ENCODE measurements at regions not wholly inside any gene's neighbourhood (a gene's known extent, or its start where the extent isn't known, plus 50 kb on each side); places are given as distances from the start of the nearest gene placed in this dataset.

GRCh38 chr13:83958531-83958930, 76.3 kb upstream of the SLITRK1 start:
- BruUV-seq (replicated peaks), result no TSS peak
- no peaks in the 10 kb centered on the region for H3F3A ChIP-seq (ENCODE audit: insufficient read depth, low read depth)
- no peaks in the 10 kb centered on the region for H4K20me1 ChIP-seq (ENCODE audit: insufficient read depth)
- no peak overlapping the region for H3K4me3 ChIP-seq
- no peak overlapping the region for H2AFZ ChIP-seq
- TF ChIP-seq EZH2 (IDR thresholded peaks at IDR 0.05; ENCODE audit: low read depth) (no peak), CTCF (conservative IDR thresholded peaks at IDR 0.05) (no peak)
- H3K9me3 ChIP-seq (ENCODE audit: insufficient read depth, low read depth), result no peaks in the 10 kb centered on the region
- H3K79me2 ChIP-seq (ENCODE audit: low read depth), result no peaks in the 10 kb centered on the region
- ChIA-PET CTCF (no interaction called here), POLR2A (ENCODE audit: unreplicated experiment) (no interaction called here)
- H3K27me3 ChIP-seq (ENCODE audit: insufficient read depth, low read depth), result no peaks in the 10 kb centered on the region
- H3K36me3 ChIP-seq (ENCODE audit: low read depth), result no peaks in the 10 kb centered on the region
- no peak overlapping the region for H3K27ac ChIP-seq
- H3K4me1 ChIP-seq (replicated peaks; ENCODE audit: insufficient read depth), result no peaks in the 10 kb centered on the region
- no peak overlapping the region for H3K4me2 ChIP-seq
- no peaks in the 10 kb centered on the region for H3K9me2 ChIP-seq (ENCODE audit: insufficient read depth)
- DNase-seq, result no peak
- intact Hi-C loops (cut with micrococcal nuclease; ENCODE audit: unreplicated experiment), result no loop called here

- no peak for DNase-seq
- ChIA-PET POLR2A (ENCODE audit: unreplicated experiment) (no interaction called here), CTCF (no interaction called here)
Observed at GRCh38 chr13:83955011-83955410, 72.7 kb upstream of the SLITRK1 start.

GRCh38 chr13:83953916-83954315, 71.6 kb upstream of the SLITRK1 start:
- H3K9me2 ChIP-seq (ENCODE audit: insufficient read depth), result no peaks in the 10 kb centered on the region
- intact Hi-C loops (cut with micrococcal nuclease; ENCODE audit: unreplicated experiment), result no loop called here
- ChIA-PET POLR2A (ENCODE audit: unreplicated experiment) (no interaction called here), CTCF (no interaction called here)
- H3K79me2 ChIP-seq (ENCODE audit: low read depth), result no peaks in the 10 kb centered on the region
- no peaks in the 10 kb centered on the region for H3K36me3 ChIP-seq (ENCODE audit: low read depth)
- DNase-seq, result no peak
- H3K4me1 ChIP-seq (replicated peaks; ENCODE audit: insufficient read depth), result no peaks in the 10 kb centered on the region
- TF ChIP-seq CTCF (conservative IDR thresholded peaks at IDR 0.05) (no peak), EZH2 (IDR thresholded peaks at IDR 0.05; ENCODE audit: low read depth) (no peak)
- H3K4me3 ChIP-seq, result no peak overlapping the region
- H3F3A ChIP-seq (ENCODE audit: insufficient read depth, low read depth), result no peaks in the 10 kb centered on the region
- no peaks in the 10 kb centered on the region; the same call in 1 of the 2 replicates for H4K20me1 ChIP-seq (ENCODE audit: insufficient read depth)
- H2AFZ ChIP-seq, result no peak overlapping the region
- no peak overlapping the region for H3K27ac ChIP-seq
- H3K4me2 ChIP-seq, result no peak overlapping the region
- H3K9me3 ChIP-seq (ENCODE audit: insufficient read depth, low read depth), result no peaks in the 10 kb centered on the region
- no peaks in the 10 kb centered on the region for H3K27me3 ChIP-seq (ENCODE audit: insufficient read depth, low read depth)
- no TSS peak for BruUV-seq (replicated peaks)

More at GRCh38 chr13:83955011-83955410, 72.7 kb upstream of the SLITRK1 start:
- intact Hi-C loops (cut with micrococcal nuclease; ENCODE audit: unreplicated experiment), result no loop called here
- no peaks in the 10 kb centered on the region; the same call in 1 of the 2 replicates for H4K20me1 ChIP-seq (ENCODE audit: insufficient read depth)
- H3K27me3 ChIP-seq (ENCODE audit: insufficient read depth, low read depth), result no peaks in the 10 kb centered on the region
- no peaks in the 10 kb centered on the region for H3K79me2 ChIP-seq (ENCODE audit: low read depth)
- H3K4me1 ChIP-seq (replicated peaks; ENCODE audit: insufficient read depth), result no peaks in the 10 kb centered on the region
- no peak overlapping the region for H3K27ac ChIP-seq
- H3K9me3 ChIP-seq (ENCODE audit: insufficient read depth, low read depth), result no peaks in the 10 kb centered on the region
- no TSS peak for BruUV-seq (replicated peaks)
- no peaks in the 10 kb centered on the region for H3K9me2 ChIP-seq (ENCODE audit: insufficient read depth)
- no peak overlapping the region for H3K4me3 ChIP-seq
- H3K4me2 ChIP-seq, result no peak overlapping the region
- no peaks in the 10 kb centered on the region for H3K36me3 ChIP-seq (ENCODE audit: low read depth)
- H2AFZ ChIP-seq, result no peak overlapping the region
- no peaks in the 10 kb centered on the region for H3F3A ChIP-seq (ENCODE audit: insufficient read depth, low read depth)
- TF ChIP-seq EZH2 (IDR thresholded peaks at IDR 0.05; ENCODE audit: low read depth) (no peak), CTCF (conservative IDR thresholded peaks at IDR 0.05) (no peak)

Data from PC-9 (cell line).